HepG2 (cell line): ENCODE measurements at regions not wholly inside any gene's neighbourhood (a gene's known extent, or its start where the extent isn't known, plus 50 kb on each side); places are given as distances from the start of the nearest gene placed in this dataset.

ENCODE experiments used
- POLR2A ChIP-seq, 2 experiments: IDR thresholded peaks; 2 replicates each; pipeline ENCODE4 v1.6.1; 2011; ENCODE audit warnings: low read depth in 2 of 2, low read length in 2 of 2, mild to moderate bottlenecking in 1 of 2, moderate library complexity in 1 of 2; ENCODE audit not compliant: insufficient read depth in 1 of 2
- PRMT3 ChIP-seq: sonication (generic); formaldehyde crosslinking; IDR thresholded peaks from 2 replicates; pipeline ENCODE4 v1.8.1; 2022; ENCODE audit warnings: low read depth, mild to moderate bottlenecking, moderate library complexity, missing genetic modification reagents, borderline replicate concordance
- ZNF891 ChIP-seq: sonication (generic); formaldehyde crosslinking; IDR thresholded peaks from 2 replicates; pipeline ENCODE4 v1.5.0; 2020; ENCODE audit warnings: mild to moderate bottlenecking, missing genetic modification reagents

GRCh38 chr3:18121020-18121419, 304.1 kb downstream of the SATB1 start:
- TF ChIP-seq PRMT3 (CRISPR knock-in tag) (no peak), ZNF891 (CRISPR knock-in tag) (no peak), POLR2A (IDR thresholded peaks at IDR 0.05; ENCODE audit: insufficient read depth in 1 of 2, low read depth in 2 of 2, low read length in 2 of 2) (no peak)
